Adrenal gland (tissue), 9 donors: ENCODE measurements at regions not wholly inside any gene's neighbourhood (a gene's known extent, or its start where the extent isn't known, plus 50 kb on each side); places are given as distances from the start of the nearest gene placed in this dataset.

Source experiments
- DNase-seq, 7 donors: peaks; one replicate each; pipeline ENCODE4 v3.0.0-alpha.2; 2019 to 2020
- H3K27ac ChIP-seq, 5 donors: fragments of 200-600 bp; sonication (generic) in 4 of 5; 1 replicate in 3 of 5; 2 replicates in 2 of 5; pipeline versions ENCODE4 v1.5.1 to v1.8.0; 2016 to 2020; ENCODE audit warnings: mild to moderate bottlenecking in 1 of 5
- H3K27me3 ChIP-seq: fragments of 200-600 bp; 2 replicates; pipeline ENCODE4 v1.8.0; 2021
- H3K36me3 ChIP-seq, 2 donors: fragments of 200-600 bp; replicated peaks in 1 of 2; 1 replicate in 1 of 2; 2 replicates in 1 of 2; pipeline versions ENCODE4 v1.5.1 to v1.8.0; 2018 to 2022
- H3K4me1 ChIP-seq, 2 donors: fragments of 200-600 bp; replicated peaks in 1 of 2; 1 replicate in 1 of 2; 2 replicates in 1 of 2; pipeline versions ENCODE4 v1.5.1 to v1.8.0; 2018 to 2021
- H3K4me3 ChIP-seq, 4 donors: fragments of 200-600 bp; sonication (generic) in 3 of 4; one replicate each; pipeline ENCODE4 v1.5.1; 2016 to 2018
- H3K9me3 ChIP-seq, 3 donors: fragments of 200-600 bp; sonication (generic) in 1 of 3; replicated peaks in 1 of 3; 1 replicate in 2 of 3; 2 replicates in 1 of 3; pipeline versions ENCODE4 v1.5.1 to v1.8.0; 2016 to 2021
- POLR2A ChIP-seq, 2 donors: fragments of 450-650 bp; IDR thresholded peaks; one replicate each; pipeline ENCODE4 v1.6.1; 2017; ENCODE audit warnings: antibody characterized with exemption in 2 of 2, mild to moderate bottlenecking in 2 of 2, moderate library complexity in 1 of 2
- WGBS, 4 donors: extraction: QIAGEN DNeasy Blood & Tissue Kit in 2 of 4; methylation state at CpG; one replicate each; pipeline versions ENCODE4 v1.1.5 to v1.1.7; 2013 to 2017; 5-methylcytosine and 5-hydroxymethylcytosine counted together
- intact Hi-C, 2 donors: fragments of 100-400 bp; cut with DNase I; formaldehyde crosslinking; loops; one replicate each; pipeline versions ENCODE4 v1.14.1 to v1.15.0; 2022 to 2023
- TF ChIP-seq, protein P1 (sequence below), 6 experiments: fragments of 450-650 bp in 4 of 6; fragments of 200-600 bp in 2 of 6; sonication (generic) in 1 of 6; IDR thresholded peaks; 1 replicate in 5 of 6; 2 replicates in 1 of 6; pipeline versions ENCODE4 v1.5.1 to v1.8.0; 2016 to 2021; ENCODE audit warnings: antibody characterized with exemption in 6 of 6, mild to moderate bottlenecking in 2 of 6, moderate library complexity in 1 of 6
- donor health status: healthy with polysubstance abuse.
- donor health status: Bipolar disorder and iron deficiency.
- donor health status: DM: yes; HTN: yes; CAD: no.
- donor health status: DM: no; HTN: no; CAD: no.
- donor health status: DM: no; HTN: no; CAD: no.

DNA sequence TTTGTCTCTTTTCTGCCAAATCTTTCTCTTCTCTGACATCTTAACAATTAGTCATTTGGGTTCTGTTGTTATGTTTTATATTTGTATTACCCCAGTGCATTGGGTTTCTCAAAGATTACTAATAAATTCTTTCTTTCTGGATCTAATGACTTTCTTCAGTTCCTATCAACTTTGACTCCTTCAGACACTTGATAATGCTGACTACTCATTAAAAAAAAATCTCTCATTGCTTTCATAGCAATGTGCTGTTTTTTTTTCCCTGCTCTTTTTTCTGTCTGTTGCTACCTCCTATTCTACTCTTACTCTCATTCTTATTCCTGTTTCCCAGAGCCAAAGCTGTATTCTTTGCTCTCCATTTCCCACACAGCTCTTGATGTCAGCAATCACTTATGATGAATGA, 81.3 kb upstream of the MAP3K7 start:
- TF ChIP-seq POLR2A (IDR thresholded peaks at IDR 0.05): no peak
- TF ChIP-seq, protein P1, sequence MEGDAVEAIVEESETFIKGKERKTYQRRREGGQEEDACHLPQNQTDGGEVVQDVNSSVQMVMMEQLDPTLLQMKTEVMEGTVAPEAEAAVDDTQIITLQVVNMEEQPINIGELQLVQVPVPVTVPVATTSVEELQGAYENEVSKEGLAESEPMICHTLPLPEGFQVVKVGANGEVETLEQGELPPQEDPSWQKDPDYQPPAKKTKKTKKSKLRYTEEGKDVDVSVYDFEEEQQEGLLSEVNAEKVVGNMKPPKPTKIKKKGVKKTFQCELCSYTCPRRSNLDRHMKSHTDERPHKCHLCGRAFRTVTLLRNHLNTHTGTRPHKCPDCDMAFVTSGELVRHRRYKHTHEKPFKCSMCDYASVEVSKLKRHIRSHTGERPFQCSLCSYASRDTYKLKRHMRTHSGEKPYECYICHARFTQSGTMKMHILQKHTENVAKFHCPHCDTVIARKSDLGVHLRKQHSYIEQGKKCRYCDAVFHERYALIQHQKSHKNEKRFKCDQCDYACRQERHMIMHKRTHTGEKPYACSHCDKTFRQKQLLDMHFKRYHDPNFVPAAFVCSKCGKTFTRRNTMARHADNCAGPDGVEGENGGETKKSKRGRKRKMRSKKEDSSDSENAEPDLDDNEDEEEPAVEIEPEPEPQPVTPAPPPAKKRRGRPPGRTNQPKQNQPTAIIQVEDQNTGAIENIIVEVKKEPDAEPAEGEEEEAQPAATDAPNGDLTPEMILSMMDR (IDR thresholded peaks at IDR 0.05): no peak
- Histone ChIP-seq H3K27me3 (no peaks in the 10 kb centered on the region), H3K4me1 (no peaks in the 10 kb centered on the region), H3K27ac (no peak overlapping the region), H3K36me3 (no peaks in the 10 kb centered on the region), H3K9me3 (no peaks in the 10 kb centered on the region), H3K4me3 (no peak overlapping the region)
- intact Hi-C loops: no loop called here
- DNase-seq: no peak

DNA sequence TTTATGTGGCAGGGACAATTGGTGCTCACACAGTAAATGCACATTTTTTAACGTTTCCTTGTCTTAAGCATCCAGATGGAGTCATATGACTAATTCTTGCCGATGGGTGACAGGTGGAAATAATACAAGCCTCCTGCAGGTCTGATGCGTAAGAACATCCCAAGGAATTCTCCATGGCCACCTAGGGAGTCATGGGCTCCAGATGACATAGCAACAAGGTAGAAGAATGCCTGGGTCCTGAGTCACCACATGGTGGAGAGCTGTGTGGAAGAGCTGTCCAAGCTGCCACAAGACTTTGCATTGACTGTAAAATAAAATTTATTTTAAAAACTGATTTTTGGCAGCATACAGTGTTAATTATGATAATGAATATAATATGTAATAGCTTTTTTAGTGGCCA, 77.0 kb upstream of the MAP3K7 start:
- DNase-seq: no peak
- Histone ChIP-seq H3K9me3 (no peaks in the 10 kb centered on the region), H3K4me1 (no peaks in the 10 kb centered on the region), H3K27me3 (no peaks in the 10 kb centered on the region), H3K36me3 (no peaks in the 10 kb centered on the region), H3K4me3 (no peak overlapping the region), H3K27ac (no peak overlapping the region)
- intact Hi-C loops: no loop called here
- WGBS, 4 donors: 70 to 87% (median 80%) methylated on average over 3 of the region's 3 CpGs
- TF ChIP-seq POLR2A (IDR thresholded peaks at IDR 0.05): no peak
- TF ChIP-seq, protein P1 (IDR thresholded peaks at IDR 0.05): no peak

DNA sequence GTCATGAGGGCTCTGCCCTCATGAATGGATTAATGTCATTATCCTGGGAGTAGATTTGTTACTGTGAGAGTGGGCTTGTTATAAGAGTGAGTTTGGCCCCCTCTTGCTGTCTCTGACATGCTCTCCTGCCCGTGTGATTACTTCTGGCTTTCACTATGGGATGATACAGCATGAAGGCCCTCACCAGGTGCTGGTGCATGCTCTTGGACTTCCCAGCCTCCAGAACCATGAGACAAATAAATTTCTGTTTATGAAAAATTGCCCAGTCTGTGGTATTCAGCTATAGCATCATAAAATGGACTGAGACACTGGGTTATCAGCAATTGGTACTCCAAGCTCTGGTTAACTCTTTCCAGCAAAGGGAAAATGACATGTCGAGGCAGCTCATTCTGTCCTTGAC, 76.2 kb upstream of the MAP3K7 start:
- intact Hi-C loops: no loop called here
- no peaks in the 10 kb centered on the region for H3K9me3 ChIP-seq
- H3K4me1 ChIP-seq: no peaks in the 10 kb centered on the region
- no peak for TF ChIP-seq POLR2A (IDR thresholded peaks at IDR 0.05)
- TF ChIP-seq, protein P1 (IDR thresholded peaks at IDR 0.05): no peak
- no peaks in the 10 kb centered on the region for H3K36me3 ChIP-seq
- no peaks in the 10 kb centered on the region for H3K27me3 ChIP-seq
- H3K4me3 ChIP-seq: no peak overlapping the region
- no peak overlapping the region for H3K27ac ChIP-seq
- WGBS, 4 donors: 47 to 65% (median 61%) methylated on average over 2 of the region's 2 CpGs
- no peak for DNase-seq

DNA sequence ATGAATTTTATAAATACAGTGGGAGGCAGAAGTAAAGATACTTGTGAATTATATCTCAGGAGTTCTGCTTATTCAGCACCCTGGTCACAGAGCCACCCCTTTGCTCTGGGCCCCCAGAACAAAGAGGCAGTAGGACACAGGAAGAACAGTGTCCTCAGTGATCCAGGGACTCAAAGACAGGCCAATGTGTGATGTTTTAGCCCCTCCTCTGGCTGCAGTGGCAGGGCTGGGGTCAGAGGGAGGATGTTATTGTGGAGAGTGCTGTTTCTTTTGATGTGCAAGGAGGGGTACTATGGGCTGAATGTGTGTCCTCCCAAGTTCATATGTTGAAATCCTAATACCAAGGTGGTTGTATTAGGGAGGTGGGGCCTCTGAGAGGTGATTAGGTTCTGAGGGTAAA, 74.1 kb upstream of the MAP3K7 start:
- Histone ChIP-seq H3K27me3 (no peaks in the 10 kb centered on the region), H3K4me3 (no peak overlapping the region), H3K27ac (no peak overlapping the region), H3K36me3 (no peaks in the 10 kb centered on the region), H3K4me1 (no peaks in the 10 kb centered on the region), H3K9me3 (no peaks in the 10 kb centered on the region)
- no peak for TF ChIP-seq POLR2A (IDR thresholded peaks at IDR 0.05)
- TF ChIP-seq, protein P1 (IDR thresholded peaks at IDR 0.05): no peak
- no peak for DNase-seq
- intact Hi-C loops: no loop called here
